Smooth muscle cell (in vitro differentiated cells): ENCODE measurements at regions not wholly inside any gene's neighbourhood (a gene's known extent, or its start where the extent isn't known, plus 50 kb on each side); places are given as distances from the start of the nearest gene placed in this dataset.

Source experiments
- DNase-seq: peaks from one replicate; lab custom pipeline; 2025; ENCODE audit not compliant: unreplicated experiment; lab: John Stamatoyannopoulos, UW
- H2AFZ ChIP-seq: fragments of 200-600 bp; sonication (generic); 2 replicates; pipeline ENCODE4 v1.6.0; 2016; ENCODE audit warnings: antibody characterized with exemption, low read depth, mild to moderate bottlenecking
- H3F3A ChIP-seq: fragments of 200-600 bp; sonication (generic); 2 replicates; pipeline ENCODE4 v1.6.0; 2017; ENCODE audit warnings: antibody characterized with exemption, low read depth
- H3K27ac ChIP-seq: fragments of 200-600 bp; sonication (generic); 2 replicates; pipeline ENCODE4 v1.5.1; 2016; ENCODE audit warnings: low read depth, mild to moderate bottlenecking
- H3K27me3 ChIP-seq: fragments of 200-600 bp; sonication (generic); 2 replicates; pipeline ENCODE4 v1.6.1; 2016; ENCODE audit warnings: low read depth, mild to moderate bottlenecking
- H3K36me3 ChIP-seq: fragments of 200-600 bp; sonication (generic); 2 replicates; pipeline ENCODE4 v1.5.1; 2016; ENCODE audit warnings: low read depth
- H3K4me1 ChIP-seq: fragments of 200-600 bp; sonication (generic); 2 replicates; pipeline ENCODE4 v1.5.1; 2016; ENCODE audit warnings: low read depth
- H3K4me2 ChIP-seq: fragments of 200-600 bp; sonication (generic); 2 replicates; pipeline ENCODE4 v1.6.0; 2016; ENCODE audit warnings: mild to moderate bottlenecking
- H3K4me3 ChIP-seq: fragments of 200-600 bp; sonication (generic); 2 replicates; pipeline ENCODE4 v1.5.1; 2016; ENCODE audit warnings: mild to moderate bottlenecking
- H3K79me2 ChIP-seq: fragments of 200-600 bp; sonication (generic); 2 replicates; pipeline ENCODE4 v1.6.0; 2016; ENCODE audit warnings: low read depth, mild to moderate bottlenecking
- H3K9ac ChIP-seq: fragments of 200-600 bp; sonication (generic); 2 replicates; pipeline ENCODE4 v1.6.0; 2016; ENCODE audit warnings: low read depth
- H3K9me3 ChIP-seq: fragments of 200-600 bp; sonication (generic); replicated peaks from 2 replicates; pipeline ENCODE4 v1.5.1; 2016; ENCODE audit warnings: low read depth
- H4K20me1 ChIP-seq: fragments of 200-600 bp; sonication (generic); 2 replicates; pipeline ENCODE4 v1.6.0; 2016; ENCODE audit warnings: low read depth
- WGBS: methylation state at CpG from one replicate; pipeline ENCODE4 v1.1.7; 2016; ENCODE audit warnings: low lambda C conversion rate; 5-methylcytosine and 5-hydroxymethylcytosine counted together
- TF ChIP-seq, protein P1 (sequence below): fragments of 200-600 bp; sonication (generic); IDR thresholded peaks from 2 replicates; pipeline ENCODE4 v1.5.1; 2017; ENCODE audit warnings: borderline replicate concordance, mild to moderate bottlenecking, antibody characterized with exemption; ENCODE audit not compliant: insufficient read depth, poor library complexity, severe bottlenecking

- H3K9ac ChIP-seq = no peak overlapping the region
- H3K79me2 ChIP-seq = no peaks in the 10 kb centered on the region
- H3K4me1 ChIP-seq = peaks cover 21% of the 10 kb centered on the region
- H3K9me3 ChIP-seq = no peaks in the 10 kb centered on the region
- H3K36me3 ChIP-seq = no peaks in the 10 kb centered on the region
- no peak overlapping the region for H3K4me3 ChIP-seq
- H3K27me3 ChIP-seq = no peaks in the 10 kb centered on the region
- no peak overlapping the region for H2AFZ ChIP-seq
- no peak overlapping the region for H3K27ac ChIP-seq
- TF ChIP-seq, protein P1, sequence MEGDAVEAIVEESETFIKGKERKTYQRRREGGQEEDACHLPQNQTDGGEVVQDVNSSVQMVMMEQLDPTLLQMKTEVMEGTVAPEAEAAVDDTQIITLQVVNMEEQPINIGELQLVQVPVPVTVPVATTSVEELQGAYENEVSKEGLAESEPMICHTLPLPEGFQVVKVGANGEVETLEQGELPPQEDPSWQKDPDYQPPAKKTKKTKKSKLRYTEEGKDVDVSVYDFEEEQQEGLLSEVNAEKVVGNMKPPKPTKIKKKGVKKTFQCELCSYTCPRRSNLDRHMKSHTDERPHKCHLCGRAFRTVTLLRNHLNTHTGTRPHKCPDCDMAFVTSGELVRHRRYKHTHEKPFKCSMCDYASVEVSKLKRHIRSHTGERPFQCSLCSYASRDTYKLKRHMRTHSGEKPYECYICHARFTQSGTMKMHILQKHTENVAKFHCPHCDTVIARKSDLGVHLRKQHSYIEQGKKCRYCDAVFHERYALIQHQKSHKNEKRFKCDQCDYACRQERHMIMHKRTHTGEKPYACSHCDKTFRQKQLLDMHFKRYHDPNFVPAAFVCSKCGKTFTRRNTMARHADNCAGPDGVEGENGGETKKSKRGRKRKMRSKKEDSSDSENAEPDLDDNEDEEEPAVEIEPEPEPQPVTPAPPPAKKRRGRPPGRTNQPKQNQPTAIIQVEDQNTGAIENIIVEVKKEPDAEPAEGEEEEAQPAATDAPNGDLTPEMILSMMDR = no peak
- no peaks in the 10 kb centered on the region for H4K20me1 ChIP-seq
- no peak overlapping the region for H3K4me2 ChIP-seq
- no peak for DNase-seq
- WGBS = 69% methylated on average over 6 of the region's 6 CpGs
- H3F3A ChIP-seq = no peaks in the 10 kb centered on the region
Observed at GRCh38 chr2:201950606-201951005, 83.0 kb upstream of the FZD7 start.

GRCh38 chr2:201952187-201952586, 81.5 kb upstream of the FZD7 start:
- H2AFZ ChIP-seq = no peak overlapping the region
- H3K4me1 ChIP-seq = peaks cover 21% of the 10 kb centered on the region
- H3K4me2 ChIP-seq = no peak overlapping the region
- H3K36me3 ChIP-seq = no peaks in the 10 kb centered on the region
- no peaks in the 10 kb centered on the region for H4K20me1 ChIP-seq
- DNase-seq = no peak
- H3K27me3 ChIP-seq = no peaks in the 10 kb centered on the region
- TF ChIP-seq, protein P1 = no peak
- no peak overlapping the region for H3K27ac ChIP-seq
- no peaks in the 10 kb centered on the region for H3K79me2 ChIP-seq
- H3K9ac ChIP-seq = no peak overlapping the region
- no peak overlapping the region for H3K4me3 ChIP-seq
- H3F3A ChIP-seq = no peaks in the 10 kb centered on the region
- no peaks in the 10 kb centered on the region for H3K9me3 ChIP-seq
- 37% methylated on average over 5 of the region's 5 CpGs for WGBS

- no peak for DNase-seq
- H3K27ac ChIP-seq = no peak overlapping the region
- H4K20me1 ChIP-seq = no peaks in the 10 kb centered on the region
- no peaks in the 10 kb centered on the region for H3F3A ChIP-seq
- 84% methylated on average over 4 of the region's 4 CpGs for WGBS
- no peak overlapping the region for H3K4me2 ChIP-seq
- no peaks in the 10 kb centered on the region for H3K36me3 ChIP-seq
- H2AFZ ChIP-seq = no peak overlapping the region
- H3K4me3 ChIP-seq = no peak overlapping the region
- H3K4me1 ChIP-seq = peaks cover 21% of the 10 kb centered on the region
- TF ChIP-seq, protein P1 = no peak
- H3K27me3 ChIP-seq = no peaks in the 10 kb centered on the region
- H3K9me3 ChIP-seq = no peaks in the 10 kb centered on the region
- no peaks in the 10 kb centered on the region for H3K79me2 ChIP-seq
- H3K9ac ChIP-seq = no peak overlapping the region
Observed at GRCh38 chr2:201953396-201953795, 80.3 kb upstream of the FZD7 start.

DNA sequence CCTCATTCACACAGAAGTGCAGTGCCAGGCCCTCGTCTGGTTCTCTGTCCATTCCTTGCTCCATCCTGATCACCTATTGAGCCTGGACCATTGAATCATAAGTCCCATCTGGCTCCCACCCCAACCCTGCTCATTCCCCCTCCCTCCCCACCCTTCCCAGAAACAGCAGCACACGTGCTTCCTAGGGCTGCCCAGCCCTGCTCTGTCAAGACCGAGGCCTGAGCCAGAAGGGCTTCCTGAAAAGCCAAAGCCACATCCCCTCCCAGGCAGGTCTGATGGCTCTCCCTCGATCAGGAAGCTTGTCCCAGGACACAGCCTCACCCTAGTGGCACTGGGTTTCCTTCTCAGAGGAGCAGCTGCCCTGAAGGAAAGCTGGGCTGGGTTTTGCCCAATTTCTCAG, 79.8 kb upstream of the FZD7 start:
- no peak for DNase-seq
- Histone ChIP-seq H3K36me3 (no peaks in the 10 kb centered on the region), H3K4me2 (no peak overlapping the region), H2AFZ (no peak overlapping the region), H4K20me1 (no peaks in the 10 kb centered on the region), H3K9ac (no peak overlapping the region), H3K27me3 (no peaks in the 10 kb centered on the region), H3K79me2 (no peaks in the 10 kb centered on the region), H3F3A (no peaks in the 10 kb centered on the region), H3K4me1 (peaks cover 20% of the 10 kb centered on the region), H3K27ac (no peak overlapping the region), H3K9me3 (no peaks in the 10 kb centered on the region), H3K4me3 (no peak overlapping the region)
- TF ChIP-seq, protein P1 = no peak
- 81% methylated on average over 4 of the region's 4 CpGs for WGBS
